ENCODE measurements at regions not wholly inside any gene's neighbourhood (a gene's known extent, or its start where the extent isn't known, plus 50 kb on each side); places are given as distances from the start of the nearest gene placed in this dataset.

GRCh38 chr11:13869398-13869886, 93.1 kb upstream of the SPON1 start:
- no peak for DNase-seq (ENCODE audit: low read depth in 2 of 2)

GRCh38 chr11:13874597-13874996, 87.9 kb upstream of the SPON1 start:
- DNase-seq (ENCODE audit: low read depth in 2 of 2): no peak

GRCh38 chr11:13875643-13876042, 86.9 kb upstream of the SPON1 start:
- no peak for DNase-seq (ENCODE audit: low read depth in 2 of 2)

- no peak for DNase-seq (ENCODE audit: low read depth in 2 of 2)
Observed at GRCh38 chr11:13876423-13876822, 86.1 kb upstream of the SPON1 start.

- no peak for DNase-seq (ENCODE audit: low read depth in 2 of 2)
Observed at GRCh38 chr11:13878077-13878476, 84.4 kb upstream of the SPON1 start.

- DNase-seq (ENCODE audit: low read depth in 2 of 2): no peak
Observed at GRCh38 chr11:13880634-13881033, 81.9 kb upstream of the SPON1 start.

GRCh38 chr11:13881226-13881905, 81.2 kb upstream of the SPON1 start:
- DNase-seq (ENCODE audit: low read depth in 2 of 2): no peak

- DNase-seq (ENCODE audit: low read depth in 2 of 2): no peak
Observed at GRCh38 chr11:13883042-13883441, 79.5 kb upstream of the SPON1 start.

GRCh38 chr11:13883589-13883988, 78.9 kb upstream of the SPON1 start:
- no peak for DNase-seq (ENCODE audit: low read depth in 2 of 2)

GRCh38 chr11:13884158-13884799, 78.2 kb upstream of the SPON1 start:
- DNase-seq (ENCODE audit: low read depth in 2 of 2): no peak

- no peak for DNase-seq (ENCODE audit: low read depth in 2 of 2)
Observed at GRCh38 chr11:13885083-13885482, 77.4 kb upstream of the SPON1 start.

- no peak for DNase-seq (ENCODE audit: low read depth in 2 of 2)
Observed at GRCh38 chr11:13889552-13890249, 72.8 kb upstream of the SPON1 start.

GRCh38 chr11:13891911-13892310, 70.6 kb upstream of the SPON1 start:
- DNase-seq (ENCODE audit: low read depth in 2 of 2): no peak

- DNase-seq (ENCODE audit: low read depth in 2 of 2): no peak
Observed at GRCh38 chr11:13896175-13896980, 66.1 kb upstream of the SPON1 start.

- no peak for DNase-seq (ENCODE audit: low read depth in 2 of 2)
Observed at GRCh38 chr11:13896981-13897353, 65.6 kb upstream of the SPON1 start.

GRCh38 chr11:13897646-13898276, 64.8 kb upstream of the SPON1 start:
- no peak for DNase-seq (ENCODE audit: low read depth in 2 of 2)

- no peak for DNase-seq (ENCODE audit: low read depth in 2 of 2)
Observed at GRCh38 chr11:13899603-13900002, 62.9 kb upstream of the SPON1 start.

- DNase-seq (ENCODE audit: low read depth in 2 of 2): no peak
Observed at GRCh38 chr11:13902523-13902922, 60.0 kb upstream of the SPON1 start.

GRCh38 chr11:13905137-13905781, 57.3 kb upstream of the SPON1 start:
- no peak for DNase-seq (ENCODE audit: low read depth in 2 of 2)

GRCh38 chr11:13907678-13908077, 54.8 kb upstream of the SPON1 start:
- DNase-seq (ENCODE audit: low read depth in 2 of 2): no peak

GRCh38 chr11:13908535-13908934, 54.0 kb upstream of the SPON1 start:
- no peak for DNase-seq (ENCODE audit: low read depth in 2 of 2)
